IMR-90 (cell line): ENCODE measurements at regions not wholly inside any gene's neighbourhood (a gene's known extent, or its start where the extent isn't known, plus 50 kb on each side); places are given as distances from the start of the nearest gene placed in this dataset.

Experiments used
- ATAC-seq: fragments of 200-7000 bp; cut with Tn5 transposase; 2 replicates; pipeline ENCODE4 v1.9.1; 2020; ENCODE audit warnings: low read depth, mild to moderate bottlenecking, moderate library complexity
- BruUV-seq: library from RNA; stranded (reverse); fragments of 400-500 nt; replicated peaks from 2 replicates; lab custom pipeline; 2021; lab: Mats Ljungman, UMichigan
- CTCF ChIA-PET: fragments of 300-600 bp; formaldehyde crosslinking; extraction: SDS; loops from one replicate; lab custom pipeline; 2021; ENCODE audit warnings: antibody characterized with exemption; lab: Yijun Ruan, JAX
- POLR2A ChIA-PET: fragments of 300-600 bp; sonication (Branson Sonifier 250); formaldehyde crosslinking; loops from one replicate; lab custom pipeline; 2022; ENCODE audit warnings: antibody characterized with exemption; ENCODE audit not compliant: unreplicated experiment; lab: Charles Lee
- DNase-seq: peaks from one replicate; pipeline ENCODE4 v3.0.0; 2013
- H2AFZ ChIP-seq: replicated peaks from 2 replicates; pipeline ENCODE3; 2013; ENCODE audit warnings: low read length, mild to moderate bottlenecking; ENCODE audit not compliant: poor library complexity
- H2AK5ac ChIP-seq: 2 replicates; pipeline ENCODE4 v1.6.1; 2013; ENCODE audit warnings: low read depth, low read length, inconsistent platforms
- H2AK9ac ChIP-seq: replicated peaks from 2 replicates; pipeline ENCODE3; 2013; ENCODE audit warnings: mild to moderate bottlenecking, low read depth, low read length, moderate library complexity; ENCODE audit not compliant: poor library complexity
- H2BK120ac ChIP-seq: 2 replicates; pipeline ENCODE4 v1.6.1; 2013; ENCODE audit warnings: low read depth, low read length, inconsistent platforms
- H2BK15ac ChIP-seq: 3 replicates; pipeline ENCODE4 v1.6.1; 2013; ENCODE audit warnings: low read depth, low read length, inconsistent platforms
- H2BK20ac ChIP-seq: 2 replicates; pipeline ENCODE4 v1.6.1; 2013; ENCODE audit warnings: low read depth, mild to moderate bottlenecking, inconsistent platforms, low read length, moderate library complexity
- H2BK5ac ChIP-seq: 2 replicates; pipeline ENCODE4 v1.6.1; 2013; ENCODE audit warnings: mild to moderate bottlenecking, low read depth, low read length, inconsistent platforms; ENCODE audit not compliant: poor library complexity, severe bottlenecking
- H3K14ac ChIP-seq: replicated peaks from 2 replicates; pipeline ENCODE4 v1.6.1; 2013; ENCODE audit warnings: low read depth, low read length, inconsistent platforms
- H3K18ac ChIP-seq: 2 replicates; pipeline ENCODE4 v1.6.1; 2013; ENCODE audit warnings: low read depth, low read length, control low read depth
- H3K23ac ChIP-seq: 2 replicates; pipeline ENCODE4 v1.6.1; 2013; ENCODE audit warnings: low read depth, low read length, inconsistent platforms
- H3K27ac ChIP-seq: 2 replicates; pipeline ENCODE4 v1.5.1; 2013; ENCODE audit warnings: mild to moderate bottlenecking, control low read depth, low read length; ENCODE audit not compliant: insufficient read depth
- H3K27me3 ChIP-seq: 2 replicates; pipeline ENCODE4 v1.6.1; 2013; ENCODE audit warnings: low read length; ENCODE audit not compliant: control insufficient read depth, insufficient read depth
- H3K36me3 ChIP-seq: 2 replicates; pipeline ENCODE4 v1.6.1; 2013; ENCODE audit warnings: low read length, mixed read lengths; ENCODE audit not compliant: control insufficient read depth, insufficient read depth
- H3K4ac ChIP-seq: 2 replicates; pipeline ENCODE4 v1.6.1; 2013; ENCODE audit warnings: low read depth, low read length, inconsistent platforms
- H3K4me1 ChIP-seq: 2 replicates; pipeline ENCODE4 v1.6.1; 2013; ENCODE audit warnings: low read length, mixed read lengths; ENCODE audit not compliant: control insufficient read depth, insufficient read depth
- H3K4me2 ChIP-seq: 2 replicates; pipeline ENCODE4 v1.6.1; 2013; ENCODE audit warnings: low read depth, mild to moderate bottlenecking, control low read depth, low read length, moderate library complexity
- H3K4me3 ChIP-seq: 2 replicates; pipeline ENCODE4 v1.5.1; 2013; ENCODE audit warnings: low read depth, mild to moderate bottlenecking, control low read depth, low read length, moderate library complexity; ENCODE audit not compliant: insufficient read depth
- H3K56ac ChIP-seq: 2 replicates; pipeline ENCODE4 v1.6.1; 2013; ENCODE audit warnings: low read length, inconsistent platforms; ENCODE audit not compliant: insufficient read depth; ENCODE audit errors: extremely low read depth
- H3K79me1 ChIP-seq, 2 experiments: 2 replicates each; pipeline ENCODE4 v1.6.1; 2013; ENCODE audit warnings: low read length in 2 of 2, inconsistent platforms in 1 of 2, low read depth in 1 of 2
- H3K9ac ChIP-seq: 2 replicates; pipeline ENCODE4 v1.6.1; 2013; ENCODE audit warnings: low read depth, low read length, control low read depth
- H3K9me1 ChIP-seq: 2 replicates; pipeline ENCODE4 v1.6.1; 2013; ENCODE audit warnings: low read length, inconsistent platforms; ENCODE audit not compliant: insufficient read depth
- H3K9me3 ChIP-seq: 2 replicates; pipeline ENCODE4 v1.6.1; 2013; ENCODE audit warnings: low read length; ENCODE audit not compliant: control insufficient read depth, insufficient read depth
- H4K20me1 ChIP-seq: 2 replicates; pipeline ENCODE4 v1.6.1; 2013; ENCODE audit warnings: low read length, inconsistent platforms; ENCODE audit not compliant: insufficient read depth
- H4K5ac ChIP-seq: 2 replicates; pipeline ENCODE4 v1.6.1; 2013; ENCODE audit warnings: mild to moderate bottlenecking, low read depth, low read length, control low read depth
- H4K8ac ChIP-seq, 2 experiments: 2 replicates each; pipeline ENCODE4 v1.6.1; 2013; ENCODE audit warnings: low read depth in 2 of 2, low read length in 2 of 2, control low read depth in 1 of 2, inconsistent platforms in 1 of 2
- H4K91ac ChIP-seq: 2 replicates; pipeline ENCODE4 v1.6.1; 2013; ENCODE audit warnings: low read depth, low read length, inconsistent platforms; ENCODE audit not compliant: insufficient read depth
- BHLHE40 ChIP-seq: fragments of 150-350 bp; IDR thresholded peaks from 2 replicates; pipeline ENCODE4 v1.6.1; 2016; ENCODE audit warnings: mild to moderate bottlenecking, low read depth, low read length
- CEBPB ChIP-seq: IDR thresholded peaks from 2 replicates; pipeline ENCODE4 v1.6.1; 2012; ENCODE audit warnings: low read depth, low read length, improper control_type of control experiment
- CHD1 ChIP-seq: IDR thresholded peaks from 2 replicates; pipeline ENCODE4 v1.6.1; 2012; ENCODE audit warnings: low read depth, low read length, improper control_type of control experiment
- FOS ChIP-seq: fragments of 150-350 bp; IDR thresholded peaks from 2 replicates; pipeline ENCODE4 v1.6.1; 2016; ENCODE audit warnings: low read depth, low read length
- MAFK ChIP-seq: IDR thresholded peaks from 2 replicates; pipeline ENCODE4 v1.6.1; 2012; ENCODE audit warnings: low read depth, low read length, improper control_type of control experiment
- MAZ ChIP-seq: IDR thresholded peaks from 2 replicates; pipeline ENCODE4 v1.6.1; 2012; ENCODE audit warnings: low read depth, mild to moderate bottlenecking, low read length, improper control_type of control experiment, moderate library complexity, borderline replicate concordance
- MXI1 ChIP-seq: IDR thresholded peaks from 2 replicates; pipeline ENCODE4 v1.6.1; 2012; ENCODE audit warnings: low read depth, mild to moderate bottlenecking, low read length, moderate library complexity, borderline replicate concordance
- NFE2L2 ChIP-seq: fragments of 150-350 bp; IDR thresholded peaks from 2 replicates; pipeline ENCODE4 v1.6.1; 2016; ENCODE audit warnings: low read depth, mild to moderate bottlenecking, low read length
- POLR2A ChIP-seq: IDR thresholded peaks from 2 replicates; pipeline ENCODE4 v1.6.1; 2012; ENCODE audit warnings: mild to moderate bottlenecking, low read depth, low read length
- RAD21 ChIP-seq: IDR thresholded peaks from 2 replicates; pipeline ENCODE4 v1.6.1; 2012; ENCODE audit warnings: low read length, improper control_type of control experiment
- RCOR1 ChIP-seq: IDR thresholded peaks from 2 replicates; pipeline ENCODE4 v1.6.1; 2012; ENCODE audit warnings: mild to moderate bottlenecking, low read length, improper control_type of control experiment; ENCODE audit not compliant: insufficient replicate concordance
- RFX5 ChIP-seq: IDR thresholded peaks from 2 replicates; pipeline ENCODE4 v1.8.0; 2012; ENCODE audit warnings: low read depth, mild to moderate bottlenecking, low read length, moderate library complexity
- SMC3 ChIP-seq: fragments of 150-350 bp; IDR thresholded peaks from 2 replicates; pipeline ENCODE4 v1.6.1; 2016; ENCODE audit warnings: low read depth, mild to moderate bottlenecking, antibody characterized with exemption, low read length, moderate library complexity
- WGBS, 2 experiments: methylation state at CpG; one replicate each; pipeline versions ENCODE4 v1.1.5 to v1.1.7; 2013; ENCODE audit warnings: missing lambda C conversion rate in 2 of 2; ENCODE audit not compliant: insufficient read length in 1 of 2; ENCODE audit errors: extremely low coverage in 2 of 2; 5-methylcytosine and 5-hydroxymethylcytosine counted together
- dilution Hi-C: fragments of 300-500 bp; cut with HindIII; formaldehyde crosslinking; loops from one replicate; pipeline ENCODE4 v1.14.3; 2018; ENCODE audit warnings: low sequenced_read_pairs; ENCODE audit not compliant: unreplicated experiment
- in situ Hi-C: fragments of 300-500 bp; cut with MboI; formaldehyde crosslinking; loops from 3 replicates; pipeline ENCODE4 v1.14.3; 2019; ENCODE audit warnings: low sequenced_read_pairs, inconsistent platforms, mixed read lengths
- intact Hi-C: fragments of 100-400 bp; cut with micrococcal nuclease; formaldehyde crosslinking; loops from 2 replicates; pipeline ENCODE4 v1.10.0; 2022
- TF ChIP-seq, protein P1 (sequence below): fragments of 150-350 bp; IDR thresholded peaks from 2 replicates; pipeline ENCODE4 v1.6.1; 2017; ENCODE audit warnings: mild to moderate bottlenecking, antibody characterized with exemption, low read length, low read depth
- TF ChIP-seq, protein P2 (sequence below): fragments of 150-350 bp; IDR thresholded peaks from 2 replicates; pipeline ENCODE4 v1.6.1; 2016; ENCODE audit warnings: low read depth, mild to moderate bottlenecking, low read length, moderate library complexity, borderline replicate concordance
- TF ChIP-seq, protein P3 (sequence below): conservative IDR thresholded peaks from 2 replicates; pipeline ENCODE4 v1.5.1; 2012; ENCODE audit warnings: mild to moderate bottlenecking, low read depth, low read length, improper control_type of control experiment

DNA sequence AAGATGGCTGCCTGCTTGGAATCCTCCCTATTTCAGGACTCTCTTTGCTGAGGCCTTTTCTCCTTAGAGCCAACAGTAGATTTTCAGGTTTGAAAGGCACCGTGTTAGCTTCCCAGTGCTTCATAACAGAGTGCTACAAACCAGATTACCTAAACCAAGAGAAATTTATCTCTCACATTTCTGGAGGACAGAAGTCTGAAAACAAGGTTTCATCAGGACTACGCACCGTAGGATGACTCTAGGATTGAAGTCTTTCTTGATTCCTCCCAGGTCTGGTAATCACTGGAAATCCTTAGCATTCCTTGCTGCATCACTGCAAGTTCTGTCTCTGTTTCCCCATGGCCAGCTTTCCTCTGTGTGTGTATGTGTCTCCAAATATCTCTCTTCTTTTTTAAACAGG lies 508.4 kb upstream of the GJE1 start:
- POLR2A ChIA-PET, result no interaction called here
- dilution Hi-C loops, result no loop called here

More for the DNA sequence above, 508.4 kb upstream of the GJE1 start:
- Histone ChIP-seq H2AFZ (no peak overlapping the region), H2BK120ac (no peak overlapping the region), H3K9me1 (no peaks in the 10 kb centered on the region), H3K18ac (no peak overlapping the region), H2BK5ac (no peak overlapping the region), H3K36me3 (no peaks in the 10 kb centered on the region), H3K4me3 (no peak overlapping the region), H3K14ac (no peak overlapping the region), H3K27me3 (no peaks in the 10 kb centered on the region), H3K23ac (no peak overlapping the region), H3K9ac (no peak overlapping the region), H3K4me1 (no peaks in the 10 kb centered on the region), H3K4ac (no peak overlapping the region), H2AK5ac (no peak overlapping the region), H2BK20ac (no peak overlapping the region), H4K20me1 (no peaks in the 10 kb centered on the region), H3K4me2 (no peak overlapping the region), H4K91ac (no peak overlapping the region), H4K5ac (no peak overlapping the region), H3K79me1 (no peaks in the 10 kb centered on the region), H4K8ac (no peak overlapping the region), H3K56ac (no peak overlapping the region), H2BK15ac (no peak overlapping the region), H2AK9ac (no peak overlapping the region), H3K27ac (no peak overlapping the region), H3K9me3 (no peaks in the 10 kb centered on the region)
- in situ Hi-C loops, result no loop called here
- no peak for ATAC-seq
- 92% methylated on average over 2 of the region's 3 CpGs; no CpG with 5 or more reads in 1 of the 2 experiments for WGBS, 2 experiments
- CTCF ChIA-PET, result no interaction called here
- TF ChIP-seq POLR2A (no peak), BHLHE40 (no peak), CHD1 (no peak), MAFK (no peak), FOS (no peak), CEBPB (no peak), RCOR1 (no peak), SMC3 (no peak), RFX5 (no peak), RAD21 (no peak), NFE2L2 (no peak), MXI1 (no peak), MAZ (no peak)
- TF ChIP-seq, protein P1, sequence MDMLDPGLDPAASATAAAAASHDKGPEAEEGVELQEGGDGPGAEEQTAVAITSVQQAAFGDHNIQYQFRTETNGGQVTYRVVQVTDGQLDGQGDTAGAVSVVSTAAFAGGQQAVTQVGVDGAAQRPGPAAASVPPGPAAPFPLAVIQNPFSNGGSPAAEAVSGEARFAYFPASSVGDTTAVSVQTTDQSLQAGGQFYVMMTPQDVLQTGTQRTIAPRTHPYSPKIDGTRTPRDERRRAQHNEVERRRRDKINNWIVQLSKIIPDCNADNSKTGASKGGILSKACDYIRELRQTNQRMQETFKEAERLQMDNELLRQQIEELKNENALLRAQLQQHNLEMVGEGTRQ, result no peak
- TF ChIP-seq, protein P2, sequence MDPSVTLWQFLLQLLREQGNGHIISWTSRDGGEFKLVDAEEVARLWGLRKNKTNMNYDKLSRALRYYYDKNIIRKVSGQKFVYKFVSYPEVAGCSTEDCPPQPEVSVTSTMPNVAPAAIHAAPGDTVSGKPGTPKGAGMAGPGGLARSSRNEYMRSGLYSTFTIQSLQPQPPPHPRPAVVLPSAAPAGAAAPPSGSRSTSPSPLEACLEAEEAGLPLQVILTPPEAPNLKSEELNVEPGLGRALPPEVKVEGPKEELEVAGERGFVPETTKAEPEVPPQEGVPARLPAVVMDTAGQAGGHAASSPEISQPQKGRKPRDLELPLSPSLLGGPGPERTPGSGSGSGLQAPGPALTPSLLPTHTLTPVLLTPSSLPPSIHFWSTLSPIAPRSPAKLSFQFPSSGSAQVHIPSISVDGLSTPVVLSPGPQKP, result no peak
- TF ChIP-seq, protein P3, sequence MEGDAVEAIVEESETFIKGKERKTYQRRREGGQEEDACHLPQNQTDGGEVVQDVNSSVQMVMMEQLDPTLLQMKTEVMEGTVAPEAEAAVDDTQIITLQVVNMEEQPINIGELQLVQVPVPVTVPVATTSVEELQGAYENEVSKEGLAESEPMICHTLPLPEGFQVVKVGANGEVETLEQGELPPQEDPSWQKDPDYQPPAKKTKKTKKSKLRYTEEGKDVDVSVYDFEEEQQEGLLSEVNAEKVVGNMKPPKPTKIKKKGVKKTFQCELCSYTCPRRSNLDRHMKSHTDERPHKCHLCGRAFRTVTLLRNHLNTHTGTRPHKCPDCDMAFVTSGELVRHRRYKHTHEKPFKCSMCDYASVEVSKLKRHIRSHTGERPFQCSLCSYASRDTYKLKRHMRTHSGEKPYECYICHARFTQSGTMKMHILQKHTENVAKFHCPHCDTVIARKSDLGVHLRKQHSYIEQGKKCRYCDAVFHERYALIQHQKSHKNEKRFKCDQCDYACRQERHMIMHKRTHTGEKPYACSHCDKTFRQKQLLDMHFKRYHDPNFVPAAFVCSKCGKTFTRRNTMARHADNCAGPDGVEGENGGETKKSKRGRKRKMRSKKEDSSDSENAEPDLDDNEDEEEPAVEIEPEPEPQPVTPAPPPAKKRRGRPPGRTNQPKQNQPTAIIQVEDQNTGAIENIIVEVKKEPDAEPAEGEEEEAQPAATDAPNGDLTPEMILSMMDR, result no peak
- no TSS peak for BruUV-seq
- DNase-seq, result no peak
- intact Hi-C loops, result no loop called here
